Suprapubic skin (tissue), 4 donors: ENCODE measurements at regions not wholly inside any gene's neighbourhood (a gene's known extent, or its start where the extent isn't known, plus 50 kb on each side); places are given as distances from the start of the nearest gene placed in this dataset.

Experiments
- DNase-seq, 2 donors: peaks; one replicate each; pipeline ENCODE4 v3.0.0-alpha.2; 2019; ENCODE audit warnings: low spot score in 2 of 2
- H3K27ac ChIP-seq: fragments of 200-600 bp; sonication (generic); one replicate; pipeline ENCODE4 v1.5.1; 2019
- H3K27me3 ChIP-seq: fragments of 200-600 bp; sonication (generic); one replicate; pipeline ENCODE4 v1.5.1; 2019
- H3K36me3 ChIP-seq: fragments of 200-600 bp; sonication (generic); one replicate; pipeline ENCODE4 v1.5.1; 2019
- H3K4me1 ChIP-seq: fragments of 200-600 bp; sonication (generic); one replicate; pipeline ENCODE4 v1.5.1; 2019
- H3K4me3 ChIP-seq: fragments of 200-600 bp; sonication (generic); one replicate; pipeline ENCODE4 v1.5.1; 2019; ENCODE audit warnings: mild to moderate bottlenecking
- H3K9me3 ChIP-seq: fragments of 200-600 bp; sonication (generic); one replicate; pipeline ENCODE4 v1.5.1; 2019
- CTCF ChIP-seq, 2 donors: fragments of 200-600 bp in 1 of 2; fragments of 450-650 bp in 1 of 2; sonication (generic) in 1 of 2; IDR thresholded peaks; one replicate each; pipeline ENCODE4 v1.5.1; 2016 to 2019; ENCODE audit warnings: antibody characterized with exemption in 2 of 2, mild to moderate bottlenecking in 1 of 2, moderate library complexity in 1 of 2
- EP300 ChIP-seq: sonication (generic); formaldehyde crosslinking; IDR thresholded peaks from one replicate; pipeline ENCODE4 v1.6.1; 2017; ENCODE audit warnings: antibody characterized with exemption
- POLR2A ChIP-seq, 2 donors: fragments of 450-650 bp; IDR thresholded peaks; one replicate each; pipeline ENCODE4 v1.6.1; 2017; ENCODE audit warnings: antibody characterized with exemption in 2 of 2, mild to moderate bottlenecking in 2 of 2, moderate library complexity in 2 of 2
- POLR2AphosphoS5 ChIP-seq, 3 donors: sonication (generic); formaldehyde crosslinking; IDR thresholded peaks; one replicate each; pipeline ENCODE4 v1.6.1; 2017; ENCODE audit warnings: antibody characterized with exemption in 3 of 3
- WGBS: methylation state at CpG from one replicate; pipeline ENCODE4 v1.1.5; 2018; 5-methylcytosine and 5-hydroxymethylcytosine counted together

DNA sequence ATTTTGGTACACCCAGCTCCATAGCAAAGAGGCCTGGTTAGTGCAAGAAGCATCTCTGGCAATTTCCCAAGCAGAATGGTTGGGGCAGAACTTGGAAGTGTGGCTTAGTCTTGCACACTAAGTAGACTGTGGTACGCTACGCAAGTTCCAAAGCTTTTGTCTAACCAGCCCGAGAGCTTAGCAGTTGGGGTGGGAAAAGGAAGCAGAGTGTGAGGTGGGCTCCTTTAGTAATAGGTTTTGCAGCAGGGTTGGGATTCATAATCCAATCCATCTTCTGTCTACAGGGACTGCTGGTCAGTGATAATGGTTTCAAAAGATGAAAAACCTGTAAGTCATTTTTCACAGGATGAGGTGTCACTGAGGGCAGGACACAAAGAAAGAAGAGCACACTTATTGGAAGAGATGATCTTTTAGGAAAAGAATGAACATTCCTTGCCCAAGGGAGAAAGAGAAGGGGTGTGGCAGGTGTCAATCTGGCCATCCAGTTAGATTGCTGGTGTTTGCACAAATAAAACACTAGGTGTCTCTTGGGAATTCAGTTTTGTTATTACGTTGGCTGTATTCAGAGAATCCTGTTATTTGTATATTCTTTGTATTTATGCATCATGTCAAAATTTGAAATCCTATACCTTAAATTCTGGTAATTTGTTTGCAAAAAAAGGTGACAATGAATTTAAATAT, 244.3 kb downstream of the GPAT3 start:
- DNase-seq, result no peak
- 81% methylated on average over 4 of the region's 4 CpGs for whole genome bisulfite sequencing

DNA sequence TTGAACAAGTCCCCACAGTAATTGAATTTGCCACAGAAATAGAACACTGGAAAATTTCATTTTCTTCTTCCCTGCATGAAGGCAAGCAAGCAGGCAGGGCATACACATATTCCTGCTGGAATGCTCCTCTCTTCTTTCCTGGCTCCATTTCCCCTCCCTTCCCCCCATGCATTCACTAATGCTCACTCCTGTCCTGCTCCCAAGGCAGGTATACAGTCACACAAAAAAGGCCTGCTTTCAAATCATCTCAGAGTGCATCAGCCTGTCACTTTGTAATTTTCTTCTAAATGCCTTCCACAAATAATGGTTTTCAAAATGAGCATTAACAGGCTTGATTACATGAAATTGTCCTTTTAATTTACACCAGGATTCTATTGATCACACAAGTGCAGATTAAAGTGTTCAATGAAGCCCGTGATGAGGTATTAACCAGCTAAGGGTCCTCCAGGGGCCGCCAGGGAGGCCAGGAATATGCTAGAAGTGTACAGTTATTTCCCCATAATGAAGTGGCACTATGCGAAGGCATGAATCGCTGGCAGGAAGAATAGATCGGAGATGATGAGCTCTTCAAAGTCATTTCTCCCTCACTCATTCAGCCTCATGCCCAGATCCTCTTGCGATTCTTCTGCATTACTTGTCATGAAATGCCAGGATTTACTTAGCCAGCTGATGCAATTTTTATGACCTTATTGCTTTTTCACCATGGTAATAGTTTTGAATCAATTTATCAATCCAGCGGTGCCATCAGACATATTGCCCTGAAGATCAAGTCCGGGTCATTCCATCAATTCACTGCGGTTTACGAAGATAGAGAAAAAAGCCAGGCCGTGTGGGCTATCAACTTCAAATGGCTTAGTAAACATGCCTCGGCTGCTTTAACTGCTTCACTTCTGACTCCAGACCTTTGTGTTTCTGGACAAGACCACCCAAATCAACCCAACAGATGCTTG, 243.5 kb downstream of the GPAT3 start:
- no peak overlapping the region for H3K4me3 ChIP-seq
- TF ChIP-seq POLR2AphosphoS5 (IDR thresholded peaks at IDR 0.05) (no peak), EP300 (no peak), POLR2A (IDR thresholded peaks at IDR 0.05) (no peak), CTCF (IDR thresholded peaks at IDR 0.05) (no peak)
- H3K27ac ChIP-seq, result no peak overlapping the region
- no peaks in the 10 kb centered on the region for H3K36me3 ChIP-seq
- 87% methylated on average over 12 of the region's 12 CpGs for WGBS
- no peaks in the 10 kb centered on the region for H3K4me1 ChIP-seq
- no peaks in the 10 kb centered on the region for H3K9me3 ChIP-seq
- no peak for DNase-seq
- no peaks in the 10 kb centered on the region for H3K27me3 ChIP-seq

More for the DNA sequence above, 244.3 kb downstream of the GPAT3 start:
- H3K27me3 ChIP-seq, result no peaks in the 10 kb centered on the region
- no peaks in the 10 kb centered on the region for H3K9me3 ChIP-seq
- no peak overlapping the region for H3K27ac ChIP-seq
- H3K4me3 ChIP-seq, result no peak overlapping the region
- TF ChIP-seq EP300 (no peak), POLR2AphosphoS5 (IDR thresholded peaks at IDR 0.05) (no peak), POLR2A (IDR thresholded peaks at IDR 0.05) (no peak), CTCF (IDR thresholded peaks at IDR 0.05) (no peak)
- H3K4me1 ChIP-seq, result no peaks in the 10 kb centered on the region
- no peaks in the 10 kb centered on the region for H3K36me3 ChIP-seq

DNA sequence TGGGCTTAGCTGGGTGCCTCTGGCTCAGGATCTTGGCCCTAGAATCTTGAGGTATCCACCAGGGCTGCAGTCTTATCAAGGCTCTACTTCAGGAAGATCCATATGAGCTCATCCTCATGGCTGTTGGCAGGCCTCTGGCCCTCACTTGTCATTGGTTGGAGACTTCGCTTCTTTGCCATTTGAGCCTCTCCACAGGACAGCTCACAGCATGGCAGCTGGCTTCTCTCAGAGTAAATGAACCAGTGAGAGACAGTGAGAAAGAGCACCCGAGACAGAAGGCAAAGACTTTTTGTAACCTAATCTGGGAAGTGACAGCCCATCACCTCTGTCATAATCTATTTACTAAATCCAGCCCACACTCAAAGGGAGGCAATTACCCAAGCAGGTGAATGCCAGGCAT, 236.8 kb downstream of the GPAT3 start:
- Histone ChIP-seq H3K4me3 (no peak overlapping the region), H3K9me3 (no peaks in the 10 kb centered on the region), H3K27ac (no peak overlapping the region), H3K36me3 (no peaks in the 10 kb centered on the region), H3K4me1 (no peaks in the 10 kb centered on the region), H3K27me3 (no peaks in the 10 kb centered on the region)
- no peak for DNase-seq
- 86% methylated on average over 1 of the region's 2 CpGs for WGBS
- TF ChIP-seq POLR2A (IDR thresholded peaks at IDR 0.05) (no peak), CTCF (IDR thresholded peaks at IDR 0.05) (no peak), EP300 (no peak), POLR2AphosphoS5 (IDR thresholded peaks at IDR 0.05) (no peak)

DNA sequence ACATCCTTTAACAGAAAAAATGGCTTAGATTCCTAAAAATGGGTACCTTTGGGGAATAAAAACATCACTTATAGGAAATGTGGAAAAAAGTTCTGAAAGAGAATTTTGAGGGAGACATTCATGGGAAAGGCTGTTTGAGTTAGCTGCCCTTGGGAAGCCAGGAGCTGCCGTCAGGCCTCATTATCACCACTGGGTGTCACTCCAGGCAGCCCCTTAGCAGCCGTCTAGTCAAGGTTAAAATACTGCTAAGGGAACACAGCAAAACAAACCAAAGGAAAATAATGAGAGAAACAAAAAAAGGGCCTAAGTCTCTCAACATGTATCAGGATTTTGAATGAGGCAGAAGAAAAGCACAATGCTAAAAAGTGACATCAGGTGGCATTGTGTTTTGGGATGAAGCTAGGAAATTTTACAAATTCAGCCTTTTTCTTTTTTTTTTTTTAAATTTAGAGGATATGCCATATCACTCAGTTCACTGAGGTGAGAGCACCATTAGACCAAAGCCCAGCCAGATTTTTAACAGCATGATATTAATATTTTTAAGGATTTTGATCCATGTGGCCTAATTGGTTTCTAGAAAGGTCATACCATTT, 235.3 kb downstream of the GPAT3 start:
- TF ChIP-seq CTCF (IDR thresholded peaks at IDR 0.05) (peak in 1 of 2 donors; percentile 41), POLR2AphosphoS5 (IDR thresholded peaks at IDR 0.05) (no peak), EP300 (no peak)
- Histone ChIP-seq H3K4me1 (no peaks in the 10 kb centered on the region), H3K27ac (no peak overlapping the region), H3K4me3 (no peak overlapping the region), H3K36me3 (no peaks in the 10 kb centered on the region), H3K27me3 (no peaks in the 10 kb centered on the region), H3K9me3 (no peaks in the 10 kb centered on the region)
- DNase-seq, result no peak
- WGBS, result 9% methylated on average over 2 of the region's 2 CpGs

DNA sequence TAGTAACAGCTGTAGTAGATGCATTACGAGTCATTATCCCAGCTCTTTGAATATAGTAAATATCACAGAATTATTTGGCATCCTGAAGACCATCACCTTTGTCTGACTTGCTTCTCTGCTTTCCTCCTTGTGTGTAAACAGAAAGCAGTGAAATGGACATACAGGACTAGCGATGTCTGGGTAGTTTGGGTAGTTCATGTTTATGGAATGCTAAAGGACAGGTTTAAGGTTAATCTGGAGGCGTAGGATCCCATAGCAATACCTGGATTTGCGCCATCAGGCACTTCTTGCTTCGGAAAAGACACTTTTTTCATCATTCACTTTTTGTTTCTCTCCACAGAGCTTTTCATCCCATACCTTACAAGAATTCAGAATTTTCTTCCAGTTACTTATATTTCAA, 232.2 kb downstream of the GPAT3 start:
- Histone ChIP-seq H3K4me3 (no peak overlapping the region), H3K9me3 (no peaks in the 10 kb centered on the region), H3K27ac (no peak overlapping the region), H3K27me3 (no peaks in the 10 kb centered on the region), H3K36me3 (no peaks in the 10 kb centered on the region), H3K4me1 (no peaks in the 10 kb centered on the region)
- TF ChIP-seq POLR2AphosphoS5 (IDR thresholded peaks at IDR 0.05) (no peak), EP300 (no peak), CTCF (IDR thresholded peaks at IDR 0.05) (no peak), POLR2A (IDR thresholded peaks at IDR 0.05) (no peak)
- 80% methylated on average over 5 of the region's 5 CpGs for WGBS
- DNase-seq, result no peak
